WTC11 (cell line): ENCODE measurements at regions not wholly inside any gene's neighbourhood (a gene's known extent, or its start where the extent isn't known, plus 50 kb on each side); places are given as distances from the start of the nearest gene placed in this dataset.

Source experiments
- ATAC-seq: fragments of 200-7000 bp; cut with Tn5 transposase; 2 replicates; pipeline ENCODE4 v1.10.0; 2021; ENCODE audit warnings: mild to moderate bottlenecking, moderate library complexity
- CTCF ChIA-PET: fragments of 300-600 bp; sonication (Branson Sonifier 250); formaldehyde crosslinking; loops from one replicate; lab custom pipeline; 2021; ENCODE audit warnings: antibody characterized with exemption; lab: Charles Lee
- POLR2A ChIA-PET: fragments of 350-600 bp; sonication (Branson Sonifier 250); formaldehyde crosslinking; loops from one replicate; lab custom pipeline; 2021; ENCODE audit warnings: antibody characterized with exemption; lab: Charles Lee
- DNase-seq: peaks from one replicate; pipeline ENCODE4 v3.0.0; 2021; ENCODE audit warnings: low spot score
- H3K27ac Mint-ChIP-seq: 2 replicates; pipeline ENCODE4 v1.8.0; 2021; ENCODE audit warnings: mixed read lengths
- H3K27me3 Mint-ChIP-seq: 2 replicates; pipeline ENCODE4 v1.8.0; 2021; ENCODE audit warnings: low read depth, mild to moderate bottlenecking, moderate library complexity, mixed read lengths
- H3K36me3 Mint-ChIP-seq: 2 replicates; pipeline ENCODE4 v1.8.0; 2021; ENCODE audit warnings: mixed read lengths
- H3K4me1 Mint-ChIP-seq: 2 replicates; pipeline ENCODE4 v1.8.0; 2022; ENCODE audit warnings: mixed read lengths
- H3K4me3 Mint-ChIP-seq: 2 replicates; pipeline ENCODE4 v1.8.0; 2021; ENCODE audit warnings: mild to moderate bottlenecking, moderate library complexity, mixed read lengths
- H3K9me3 Mint-ChIP-seq: 2 replicates; pipeline ENCODE4 v1.8.0; 2021; ENCODE audit warnings: mixed read lengths
- FOXJ3 ChIP-seq: sonication (generic); formaldehyde crosslinking; IDR thresholded peaks from 2 replicates; pipeline ENCODE4 v1.9.0; 2021; ENCODE audit warnings: missing genetic modification reagents, mild to moderate bottlenecking, borderline replicate concordance
- MYBL2 ChIP-seq: sonication (generic); formaldehyde crosslinking; IDR thresholded peaks from 2 replicates; pipeline ENCODE4 v1.8.1; 2023; ENCODE audit warnings: mild to moderate bottlenecking, moderate library complexity, missing genetic modification reagents
- RORB ChIP-seq: fragments of 250-450 bp; sonication (Bioruptor Pico); IDR thresholded peaks from 2 replicates; pipeline ENCODE4 v1.9.0; 2021; ENCODE audit warnings: mild to moderate bottlenecking
- SOX15 ChIP-seq: fragments of 250-450 bp; sonication (Bioruptor Pico); IDR thresholded peaks from 2 replicates; pipeline ENCODE4 v1.9.0; 2021; ENCODE audit warnings: mild to moderate bottlenecking
- TEAD1 ChIP-seq: sonication (generic); formaldehyde crosslinking; IDR thresholded peaks from 2 replicates; pipeline ENCODE4 v1.8.0; 2022; ENCODE audit warnings: mild to moderate bottlenecking, missing genetic modification reagents
- ZNF121 ChIP-seq: sonication (generic); formaldehyde crosslinking; IDR thresholded peaks from 2 replicates; pipeline ENCODE4 v1.8.0; 2023; ENCODE audit warnings: missing genetic modification reagents
- ZNF671 ChIP-seq: fragments of 250-450 bp; sonication (Bioruptor Pico); IDR thresholded peaks from 2 replicates; pipeline ENCODE4 v1.8.0; 2021; ENCODE audit warnings: mild to moderate bottlenecking
- TF ChIP-seq, protein P1 (sequence below): sonication (generic); formaldehyde crosslinking; IDR thresholded peaks from 2 replicates; pipeline ENCODE4 v1.8.0; 2022; ENCODE audit warnings: mild to moderate bottlenecking, missing genetic modification reagents
- TF ChIP-seq, protein P2 (sequence below): fragments of 250-450 bp; sonication (Bioruptor Pico); conservative IDR thresholded peaks from 2 replicates; pipeline ENCODE4 v1.9.0; 2021; ENCODE audit warnings: mild to moderate bottlenecking
- TF ChIP-seq, protein P3 (sequence below): sonication (generic); formaldehyde crosslinking; IDR thresholded peaks from 2 replicates; pipeline ENCODE4 v1.8.1; 2023; ENCODE audit warnings: mild to moderate bottlenecking, missing genetic modification reagents
- TF ChIP-seq, protein P4 (sequence below): sonication (generic); formaldehyde crosslinking; IDR thresholded peaks from 2 replicates; pipeline ENCODE4 v1.8.1; 2022; ENCODE audit warnings: low read depth, missing genetic modification reagents, borderline replicate concordance
- TF ChIP-seq, protein P5 (sequence below): sonication (generic); formaldehyde crosslinking; IDR thresholded peaks from 2 replicates; pipeline ENCODE4 v1.8.0; 2022; ENCODE audit warnings: mild to moderate bottlenecking, missing genetic modification reagents
- TF ChIP-seq, protein P6 (sequence below): fragments of 250-450 bp; sonication (Bioruptor Pico); IDR thresholded peaks from 2 replicates; pipeline ENCODE4 v1.9.0; 2021; ENCODE audit warnings: moderate library complexity, mild to moderate bottlenecking, inconsistent platforms, borderline replicate concordance

DNA sequence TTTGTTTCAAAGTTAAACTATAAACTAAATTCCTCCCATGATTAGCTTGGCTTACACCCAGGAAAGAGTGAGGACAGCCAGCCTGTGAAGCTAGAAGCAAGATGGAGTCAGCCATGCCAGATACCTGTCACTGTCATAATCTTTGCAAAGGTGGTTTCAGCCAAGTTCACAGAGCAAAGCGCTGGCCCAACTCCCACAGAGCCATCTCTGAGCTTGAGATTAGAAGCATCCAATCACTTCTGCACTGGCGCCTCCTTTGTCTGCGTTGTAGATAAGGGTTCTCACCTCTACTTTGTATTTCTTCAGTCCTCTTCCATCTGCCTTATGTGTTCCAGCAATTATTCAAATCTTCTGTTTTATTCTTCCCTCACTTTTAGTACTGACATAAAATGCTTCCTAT lies 119.4 kb upstream of the ACO1 start:
- CTCF ChIA-PET: interaction anchor here (1.4 to 3.1 kb wide), 5 partner anchors 13 to 113 kb away, joined by 3 to 27 read pairs (median 19); no protein-coding TSS in a partner anchor
- DNase-seq: no peak
- Mint-ChIP-seq H3K9me3 (peaks cover 21% of the 10 kb centered on the region; the same call in 1 of the 2 replicates), H3K27ac (no peak overlapping the region), H3K36me3 (no peaks in the 10 kb centered on the region), H3K4me3 (no peak overlapping the region), H3K27me3 (no peaks in the 10 kb centered on the region; the same call in 1 of the 2 replicates), H3K4me1 (peaks cover 13% of the 10 kb centered on the region)
- POLR2A ChIA-PET: interaction anchor here (0.6 kb wide), 1 partner anchor 1841 kb away, joined by 7 read pairs; no protein-coding TSS in a partner anchor
- no peak for TF ChIP-seq MYBL2
- TF ChIP-seq, protein P1, sequence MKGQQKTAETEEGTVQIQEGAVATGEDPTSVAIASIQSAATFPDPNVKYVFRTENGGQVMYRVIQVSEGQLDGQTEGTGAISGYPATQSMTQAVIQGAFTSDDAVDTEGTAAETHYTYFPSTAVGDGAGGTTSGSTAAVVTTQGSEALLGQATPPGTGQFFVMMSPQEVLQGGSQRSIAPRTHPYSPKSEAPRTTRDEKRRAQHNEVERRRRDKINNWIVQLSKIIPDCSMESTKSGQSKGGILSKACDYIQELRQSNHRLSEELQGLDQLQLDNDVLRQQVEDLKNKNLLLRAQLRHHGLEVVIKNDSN (CRISPR knock-in tag): no peak
- TF ChIP-seq, protein P2, sequence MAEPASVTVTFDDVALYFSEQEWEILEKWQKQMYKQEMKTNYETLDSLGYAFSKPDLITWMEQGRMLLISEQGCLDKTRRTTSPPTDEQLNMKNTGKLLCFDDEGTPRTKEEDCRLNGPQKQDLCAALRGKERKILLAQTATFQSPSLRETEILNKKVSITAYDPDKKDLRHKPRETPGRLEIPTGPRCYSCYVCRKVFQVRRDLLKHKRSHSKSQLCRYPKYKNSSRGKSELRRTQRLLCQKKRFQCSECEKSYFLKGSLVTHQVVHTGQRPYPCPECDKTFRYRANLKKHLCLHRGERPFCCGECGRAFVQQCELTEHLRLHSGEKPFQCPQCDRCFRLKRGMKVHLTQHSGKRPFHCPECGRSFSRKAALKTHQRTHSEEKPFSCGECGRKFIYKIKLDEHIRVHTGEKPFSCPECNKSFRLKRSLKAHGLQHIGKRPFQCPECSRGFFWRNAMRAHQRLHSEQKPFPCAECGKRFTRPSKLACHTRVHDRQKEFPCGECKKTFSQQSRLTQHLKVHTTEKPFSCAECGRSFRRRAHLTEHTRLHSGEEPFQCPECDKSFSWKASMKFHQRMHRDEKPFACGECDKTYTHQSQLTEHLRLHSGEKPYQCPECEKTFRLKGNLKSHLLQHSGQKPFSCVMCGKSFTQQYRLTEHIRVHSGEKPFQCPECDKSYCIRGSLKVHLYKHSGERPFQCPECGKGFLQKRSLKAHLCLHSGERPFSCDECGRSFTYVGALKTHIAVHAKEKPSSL (CRISPR knock-in tag): no peak
- no peak for TF ChIP-seq RORB
- TF ChIP-seq, protein P3, sequence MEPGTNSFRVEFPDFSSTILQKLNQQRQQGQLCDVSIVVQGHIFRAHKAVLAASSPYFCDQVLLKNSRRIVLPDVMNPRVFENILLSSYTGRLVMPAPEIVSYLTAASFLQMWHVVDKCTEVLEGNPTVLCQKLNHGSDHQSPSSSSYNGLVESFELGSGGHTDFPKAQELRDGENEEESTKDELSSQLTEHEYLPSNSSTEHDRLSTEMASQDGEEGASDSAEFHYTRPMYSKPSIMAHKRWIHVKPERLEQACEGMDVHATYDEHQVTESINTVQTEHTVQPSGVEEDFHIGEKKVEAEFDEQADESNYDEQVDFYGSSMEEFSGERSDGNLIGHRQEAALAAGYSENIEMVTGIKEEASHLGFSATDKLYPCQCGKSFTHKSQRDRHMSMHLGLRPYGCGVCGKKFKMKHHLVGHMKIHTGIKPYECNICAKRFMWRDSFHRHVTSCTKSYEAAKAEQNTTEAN: no peak
- TF ChIP-seq SOX15 (CRISPR knock-in tag): no peak
- TF ChIP-seq ZNF671: no peak
- no peak for TF ChIP-seq FOXJ3
- TF ChIP-seq, protein P4, sequence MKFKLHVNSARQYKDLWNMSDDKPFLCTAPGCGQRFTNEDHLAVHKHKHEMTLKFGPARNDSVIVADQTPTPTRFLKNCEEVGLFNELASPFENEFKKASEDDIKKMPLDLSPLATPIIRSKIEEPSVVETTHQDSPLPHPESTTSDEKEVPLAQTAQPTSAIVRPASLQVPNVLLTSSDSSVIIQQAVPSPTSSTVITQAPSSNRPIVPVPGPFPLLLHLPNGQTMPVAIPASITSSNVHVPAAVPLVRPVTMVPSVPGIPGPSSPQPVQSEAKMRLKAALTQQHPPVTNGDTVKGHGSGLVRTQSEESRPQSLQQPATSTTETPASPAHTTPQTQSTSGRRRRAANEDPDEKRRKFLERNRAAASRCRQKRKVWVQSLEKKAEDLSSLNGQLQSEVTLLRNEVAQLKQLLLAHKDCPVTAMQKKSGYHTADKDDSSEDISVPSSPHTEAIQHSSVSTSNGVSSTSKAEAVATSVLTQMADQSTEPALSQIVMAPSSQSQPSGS (CRISPR knock-in tag): no peak
- ATAC-seq: no peak

DNA sequence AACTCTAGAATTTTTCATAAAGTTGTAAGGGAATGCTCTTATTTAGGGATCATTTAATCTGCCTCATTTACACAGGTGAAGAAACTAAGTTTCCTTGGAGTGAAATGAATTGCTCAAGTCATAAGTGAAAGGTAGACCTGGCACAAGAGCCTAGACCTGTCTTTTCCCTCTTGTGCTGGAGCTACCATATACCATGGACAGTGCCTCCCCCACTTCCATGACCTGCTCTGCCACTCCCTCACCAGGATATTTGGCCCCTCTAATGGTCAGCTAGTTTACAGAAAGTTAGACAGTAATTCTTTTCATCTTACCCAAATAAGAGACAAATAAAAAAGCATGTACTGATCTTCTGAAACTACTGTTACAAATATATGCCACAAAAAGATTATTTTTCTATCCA lies 105.5 kb upstream of the ACO1 start:
- Mint-ChIP-seq H3K4me3 (no peak overlapping the region), H3K9me3 (peaks cover 5% of the 10 kb centered on the region; the same call in 1 of the 2 replicates), H3K27me3 (peaks cover 8% of the 10 kb centered on the region), H3K4me1 (peaks cover 4% of the 10 kb centered on the region), H3K36me3 (no peaks in the 10 kb centered on the region)
- POLR2A ChIA-PET: no interaction called here
- no peak for DNase-seq
- ATAC-seq: peak; percentile 53
- TF ChIP-seq, protein P4 (CRISPR knock-in tag): no peak
- no peak for TF ChIP-seq TEAD1 (CRISPR knock-in tag)
- TF ChIP-seq, protein P5, sequence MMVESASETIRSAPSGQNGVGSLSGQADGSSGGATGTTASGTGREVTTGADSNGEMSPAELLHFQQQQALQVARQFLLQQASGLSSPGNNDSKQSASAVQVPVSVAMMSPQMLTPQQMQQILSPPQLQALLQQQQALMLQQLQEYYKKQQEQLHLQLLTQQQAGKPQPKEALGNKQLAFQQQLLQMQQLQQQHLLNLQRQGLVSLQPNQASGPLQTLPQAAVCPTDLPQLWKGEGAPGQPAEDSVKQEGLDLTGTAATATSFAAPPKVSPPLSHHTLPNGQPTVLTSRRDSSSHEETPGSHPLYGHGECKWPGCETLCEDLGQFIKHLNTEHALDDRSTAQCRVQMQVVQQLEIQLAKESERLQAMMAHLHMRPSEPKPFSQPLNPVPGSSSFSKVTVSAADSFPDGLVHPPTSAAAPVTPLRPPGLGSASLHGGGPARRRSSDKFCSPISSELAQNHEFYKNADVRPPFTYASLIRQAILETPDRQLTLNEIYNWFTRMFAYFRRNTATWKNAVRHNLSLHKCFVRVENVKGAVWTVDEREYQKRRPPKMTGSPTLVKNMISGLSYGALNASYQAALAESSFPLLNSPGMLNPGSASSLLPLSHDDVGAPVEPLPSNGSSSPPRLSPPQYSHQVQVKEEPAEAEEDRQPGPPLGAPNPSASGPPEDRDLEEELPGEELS: no peak
- TF ChIP-seq, protein P3: no peak
- TF ChIP-seq ZNF121 (CRISPR knock-in tag): no peak
- TF ChIP-seq, protein P6, sequence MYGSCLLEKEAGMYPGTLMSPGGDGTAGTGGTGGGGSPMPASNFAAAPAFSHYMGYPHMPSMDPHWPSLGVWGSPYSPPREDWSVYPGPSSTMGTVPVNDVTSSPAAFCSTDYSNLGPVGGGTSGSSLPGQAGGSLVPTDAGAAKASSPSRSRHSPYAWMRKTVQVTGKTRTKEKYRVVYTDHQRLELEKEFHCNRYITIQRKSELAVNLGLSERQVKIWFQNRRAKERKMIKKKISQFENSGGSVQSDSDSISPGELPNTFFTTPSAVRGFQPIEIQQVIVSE (CRISPR knock-in tag): no peak
- TF ChIP-seq, all 79 proteins: peak for 0
- H3K27ac Mint-ChIP-seq: no peak overlapping the region
- CTCF ChIA-PET: no interaction called here
